Lower leg skin (tissue), 3 donors: ENCODE measurements at regions not wholly inside any gene's neighbourhood (a gene's known extent, or its start where the extent isn't known, plus 50 kb on each side); places are given as distances from the start of the nearest gene placed in this dataset.

Source experiments
- POLR2A ChIP-seq, 2 donors: fragments of 450-650 bp; IDR thresholded peaks; one replicate each; pipeline ENCODE4 v1.6.1; 2016 to 2017; ENCODE audit warnings: antibody characterized with exemption in 2 of 2, mild to moderate bottlenecking in 1 of 2, moderate library complexity in 1 of 2
- TF ChIP-seq, protein P1 (sequence below), 3 donors: fragments of 450-650 bp; IDR thresholded peaks; one replicate each; pipeline ENCODE4 v1.5.1; 2016; ENCODE audit warnings: antibody characterized with exemption in 3 of 3, mild to moderate bottlenecking in 3 of 3, moderate library complexity in 2 of 3

DNA sequence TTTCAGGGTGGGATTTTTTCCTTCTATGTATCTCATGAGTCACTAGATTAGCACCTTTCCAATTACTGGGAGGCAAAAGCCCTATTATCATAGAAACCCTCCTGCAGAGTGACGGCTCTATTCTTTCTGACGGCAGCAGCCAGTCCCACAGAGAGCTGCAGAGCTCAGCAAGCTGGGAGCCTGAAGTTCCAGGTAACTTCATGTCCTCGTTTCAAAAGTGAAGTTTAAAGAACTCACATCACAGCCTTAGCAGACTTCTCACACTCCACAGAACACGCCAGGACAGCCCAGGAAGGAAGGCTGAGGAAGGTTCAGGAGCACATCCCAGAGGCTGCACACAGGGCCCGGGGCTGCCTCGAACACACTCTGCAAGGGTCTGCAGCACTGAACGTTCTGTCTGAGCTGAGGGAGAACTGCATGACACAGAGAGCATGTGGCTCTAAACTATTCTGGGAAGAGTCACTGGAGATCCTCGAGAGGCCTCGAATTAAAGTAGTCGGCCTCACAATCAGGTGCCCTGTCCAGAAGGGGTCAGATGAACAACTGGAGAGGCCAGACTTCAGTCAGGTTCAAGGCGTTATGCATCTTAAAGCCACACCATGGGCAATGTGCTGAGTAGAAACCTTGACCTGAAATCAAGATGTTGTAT is 104.2 kb upstream of the DRD2 start:
- TF ChIP-seq, protein P1, sequence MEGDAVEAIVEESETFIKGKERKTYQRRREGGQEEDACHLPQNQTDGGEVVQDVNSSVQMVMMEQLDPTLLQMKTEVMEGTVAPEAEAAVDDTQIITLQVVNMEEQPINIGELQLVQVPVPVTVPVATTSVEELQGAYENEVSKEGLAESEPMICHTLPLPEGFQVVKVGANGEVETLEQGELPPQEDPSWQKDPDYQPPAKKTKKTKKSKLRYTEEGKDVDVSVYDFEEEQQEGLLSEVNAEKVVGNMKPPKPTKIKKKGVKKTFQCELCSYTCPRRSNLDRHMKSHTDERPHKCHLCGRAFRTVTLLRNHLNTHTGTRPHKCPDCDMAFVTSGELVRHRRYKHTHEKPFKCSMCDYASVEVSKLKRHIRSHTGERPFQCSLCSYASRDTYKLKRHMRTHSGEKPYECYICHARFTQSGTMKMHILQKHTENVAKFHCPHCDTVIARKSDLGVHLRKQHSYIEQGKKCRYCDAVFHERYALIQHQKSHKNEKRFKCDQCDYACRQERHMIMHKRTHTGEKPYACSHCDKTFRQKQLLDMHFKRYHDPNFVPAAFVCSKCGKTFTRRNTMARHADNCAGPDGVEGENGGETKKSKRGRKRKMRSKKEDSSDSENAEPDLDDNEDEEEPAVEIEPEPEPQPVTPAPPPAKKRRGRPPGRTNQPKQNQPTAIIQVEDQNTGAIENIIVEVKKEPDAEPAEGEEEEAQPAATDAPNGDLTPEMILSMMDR (IDR thresholded peaks at IDR 0.05), result no peak
- no peak for TF ChIP-seq POLR2A (IDR thresholded peaks at IDR 0.05)
